ENCODE measurements at regions not wholly inside any gene's neighbourhood (a gene's known extent, or its start where the extent isn't known, plus 50 kb on each side); places are given as distances from the start of the nearest gene placed in this dataset.
"Not testable (repeated sequence)": the region's sequence is repeated elsewhere in the genome, so short reads cannot be mapped to it uniquely, and the experiment has no call there.

GRCh38 chr3:10736444-10736843 is 79.6 kb upstream of the SLC6A11 start:
- DNase-seq (ENCODE audit: low read depth, low spot score): not testable (repeated sequence)

- no peak for DNase-seq (ENCODE audit: low read depth, low spot score)
These were observed 78.2 kb upstream of the SLC6A11 start for GRCh38 chr3:10737785-10738184.

GRCh38 chr3:10738688-10739372 is 77.2 kb upstream of the SLC6A11 start:
- DNase-seq (ENCODE audit: low read depth, low spot score): peak; percentile 34

- DNase-seq (ENCODE audit: low read depth, low spot score): no peak
These were observed 75.1 kb upstream of the SLC6A11 start for GRCh38 chr3:10740954-10741353.

- DNase-seq (ENCODE audit: low read depth, low spot score): no peak
These were observed 73.9 kb upstream of the SLC6A11 start for GRCh38 chr3:10741891-10742671.

GRCh38 chr3:10743366-10744097 is 72.5 kb upstream of the SLC6A11 start:
- no peak for DNase-seq (ENCODE audit: low read depth, low spot score)

GRCh38 chr3:10744098-10744465 is 71.9 kb upstream of the SLC6A11 start:
- DNase-seq (ENCODE audit: low read depth, low spot score): no peak

GRCh38 chr3:10745392-10745791 is 70.6 kb upstream of the SLC6A11 start:
- no peak for DNase-seq (ENCODE audit: low read depth, low spot score)

- DNase-seq (ENCODE audit: low read depth, low spot score): no peak
These were observed 70.0 kb upstream of the SLC6A11 start for GRCh38 chr3:10746001-10746400.

GRCh38 chr3:10746684-10747083 is 69.3 kb upstream of the SLC6A11 start:
- no peak for DNase-seq (ENCODE audit: low read depth, low spot score)

GRCh38 chr3:10747341-10747740 is 68.7 kb upstream of the SLC6A11 start:
- DNase-seq (ENCODE audit: low read depth, low spot score): no peak

- DNase-seq (ENCODE audit: low read depth, low spot score): no peak
These were observed 68.0 kb upstream of the SLC6A11 start for GRCh38 chr3:10748040-10748439.

- no peak for DNase-seq (ENCODE audit: low read depth, low spot score)
These were observed 62.1 kb upstream of the SLC6A11 start for GRCh38 chr3:10753964-10754363.

GRCh38 chr3:10756546-10756945 is 59.5 kb upstream of the SLC6A11 start:
- no peak for DNase-seq (ENCODE audit: low read depth, low spot score)

- DNase-seq (ENCODE audit: low read depth, low spot score): no peak
These were observed 58.8 kb upstream of the SLC6A11 start for GRCh38 chr3:10757021-10757820.

GRCh38 chr3:10757821-10758130 is 58.3 kb upstream of the SLC6A11 start:
- DNase-seq (ENCODE audit: low read depth, low spot score): no peak

- DNase-seq (ENCODE audit: low read depth, low spot score): no peak
These were observed 57.6 kb upstream of the SLC6A11 start for GRCh38 chr3:10758304-10759037.

GRCh38 chr3:10759495-10759894 is 56.5 kb upstream of the SLC6A11 start:
- no peak for DNase-seq (ENCODE audit: low read depth, low spot score)

- no peak for DNase-seq (ENCODE audit: low read depth, low spot score)
These were observed 55.8 kb upstream of the SLC6A11 start for GRCh38 chr3:10760199-10760598.

- no peak for DNase-seq (ENCODE audit: low read depth, low spot score)
These were observed 54.4 kb upstream of the SLC6A11 start for GRCh38 chr3:10761583-10761982.

- no peak for DNase-seq (ENCODE audit: low read depth, low spot score)
These were observed 53.9 kb upstream of the SLC6A11 start for GRCh38 chr3:10762116-10762515.

Data from brain pericyte (primary cell).